Dermis blood vessel endothelial cell (primary cell): ENCODE measurements at regions not wholly inside any gene's neighbourhood (a gene's known extent, or its start where the extent isn't known, plus 50 kb on each side); places are given as distances from the start of the nearest gene placed in this dataset.
A peak's percentile ranks its signal among the peaks of the same experiment; 100 is the strongest.
"Not testable (repeated sequence)": the region's sequence is repeated elsewhere in the genome, so short reads cannot be mapped to it uniquely, and the experiment has no call there.

ENCODE experiments used
- DNase-seq: peaks from one replicate; pipeline ENCODE4 v3.0.0; 2010

DNA sequence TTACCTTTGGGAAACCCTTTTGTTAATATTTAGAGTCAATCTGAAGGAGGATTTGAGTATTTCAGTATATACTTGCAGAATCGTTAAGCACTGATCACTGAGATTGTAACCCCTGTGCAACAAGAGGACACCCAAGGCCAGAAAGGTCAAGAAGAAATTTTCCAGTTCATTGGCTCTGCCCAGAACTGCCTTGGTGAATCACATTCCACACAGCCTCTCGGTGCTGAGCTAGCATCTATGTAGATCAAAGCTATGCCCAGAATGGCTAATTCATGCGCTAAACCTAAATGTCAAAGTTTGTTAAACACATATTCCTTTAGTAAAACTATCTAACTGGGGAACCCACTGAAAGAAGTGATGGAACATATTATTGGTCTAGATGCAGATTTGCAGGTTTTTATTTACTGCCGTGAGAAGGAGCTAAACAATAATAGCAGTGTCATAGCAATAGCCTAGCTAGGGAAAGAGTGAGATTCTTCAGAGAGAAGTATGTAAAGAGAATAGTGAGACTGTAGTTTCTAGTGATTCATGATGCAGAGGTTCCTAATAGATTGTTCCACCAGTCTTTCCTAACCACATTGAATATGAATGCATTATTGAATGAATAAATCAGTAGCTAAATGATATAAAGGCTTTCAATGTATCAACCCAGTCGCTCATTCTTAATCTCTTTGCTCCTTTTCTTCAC lies 423.2 kb upstream of the CRIM1 start:
- no peak for DNase-seq

DNA sequence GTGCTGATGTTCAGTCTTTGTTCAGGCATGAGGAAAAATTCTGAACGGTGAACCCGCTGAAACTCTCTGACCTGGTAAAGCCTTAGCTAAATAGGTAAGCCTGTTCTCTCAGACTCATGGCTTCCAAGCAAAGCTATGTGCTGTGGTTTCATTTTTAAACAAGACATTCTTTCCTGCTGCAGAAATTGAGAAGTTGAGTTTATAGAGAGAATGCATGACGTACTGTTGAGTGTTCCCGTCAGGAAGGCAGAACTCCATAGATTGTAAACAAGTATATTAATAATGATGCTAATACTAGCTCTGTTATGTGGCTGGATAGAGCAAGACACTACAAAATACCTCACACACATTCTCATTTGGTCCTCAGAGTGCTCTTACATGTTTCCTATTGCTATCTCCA lies 424.0 kb upstream of the CRIM1 start:
- DNase-seq: no peak

DNA sequence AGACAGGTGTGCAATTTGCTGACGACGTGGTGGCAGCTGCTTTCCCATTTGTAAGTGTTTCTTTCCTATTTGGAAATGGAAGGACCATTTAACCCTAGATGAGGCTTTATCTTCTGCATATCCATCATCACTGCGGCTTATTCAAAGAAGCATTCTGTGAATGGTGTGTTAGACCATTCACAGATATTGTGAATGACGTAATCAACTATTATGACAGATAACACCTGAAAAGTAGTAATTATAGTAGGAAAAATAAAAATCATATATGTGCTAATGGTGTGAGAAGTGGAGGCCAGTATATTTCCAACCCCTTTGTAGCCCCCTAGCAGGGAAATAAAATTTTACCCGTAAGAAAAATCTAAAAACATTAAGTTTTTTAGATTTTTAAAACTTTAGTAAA lies 424.5 kb upstream of the CRIM1 start:
- DNase-seq: no peak

DNA sequence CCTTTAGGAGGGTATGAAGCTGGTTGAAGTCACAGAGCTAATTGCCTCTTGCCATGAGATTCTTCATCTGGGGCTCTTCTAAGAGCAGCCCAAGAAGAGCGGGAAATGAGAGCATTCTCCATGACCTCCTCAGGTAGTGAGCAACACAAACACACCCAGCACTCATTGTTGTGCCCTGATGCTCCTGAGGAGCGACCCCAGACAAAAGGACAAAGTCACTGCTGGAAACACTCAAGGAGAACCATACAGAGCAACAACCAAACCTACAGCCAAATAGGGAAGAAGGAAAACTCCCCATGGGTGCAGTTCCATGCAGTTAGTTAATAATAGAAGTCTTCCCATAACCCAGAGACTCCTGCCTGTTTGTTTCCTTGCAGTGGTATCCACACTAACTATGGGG lies 426.0 kb upstream of the CRIM1 start:
- DNase-seq: no peak

- no peak for DNase-seq
Observed at GRCh38 chr2:35920061-35920460, 435.5 kb upstream of the CRIM1 start.

GRCh38 chr2:35915261-35915660 lies 440.3 kb upstream of the CRIM1 start:
- no peak for DNase-seq

DNA sequence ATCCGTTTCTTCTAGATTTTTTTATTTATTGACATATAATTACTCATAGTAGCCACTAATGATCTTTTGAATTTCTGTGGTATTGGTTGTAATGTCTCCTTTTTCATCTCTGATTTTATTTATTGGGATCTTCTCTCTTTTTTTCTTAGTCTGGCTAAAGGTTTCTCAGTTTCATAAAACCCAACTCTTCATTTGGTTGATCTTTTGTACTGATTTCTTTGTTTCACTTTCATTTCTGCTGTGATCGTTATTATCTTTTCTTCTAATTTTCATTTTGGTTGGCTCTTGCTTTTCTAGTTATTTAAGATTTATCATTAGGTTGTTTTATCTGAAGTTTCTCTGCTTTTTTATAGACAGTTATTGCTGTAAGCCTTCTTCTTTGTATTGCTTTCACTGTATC lies 463.6 kb upstream of the CRIM1 start:
- DNase-seq: no peak

- DNase-seq: no peak
Observed at GRCh38 chr2:35891528-35891927, 464.1 kb upstream of the CRIM1 start.

DNA sequence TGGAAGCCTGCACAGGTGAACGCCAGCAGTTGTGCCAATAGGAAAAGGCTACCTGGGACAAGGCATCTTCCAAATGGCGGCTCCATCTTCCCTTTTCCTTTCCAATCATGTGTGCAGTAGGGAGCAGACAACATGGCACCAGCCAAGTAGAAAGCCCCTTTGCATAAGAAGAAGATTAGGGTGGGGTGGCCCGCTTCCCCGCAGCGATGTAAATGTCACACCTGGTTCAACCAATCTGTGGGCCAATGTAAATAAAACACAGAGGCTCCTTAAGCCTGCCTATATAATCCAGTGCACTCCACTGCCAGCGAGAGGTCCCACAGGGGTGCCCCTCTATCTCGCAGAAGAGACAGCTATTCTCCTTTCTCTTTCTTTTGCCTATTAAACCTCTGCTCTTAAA lies 468.4 kb upstream of the CRIM1 start:
- DNase-seq: no peak

DNA sequence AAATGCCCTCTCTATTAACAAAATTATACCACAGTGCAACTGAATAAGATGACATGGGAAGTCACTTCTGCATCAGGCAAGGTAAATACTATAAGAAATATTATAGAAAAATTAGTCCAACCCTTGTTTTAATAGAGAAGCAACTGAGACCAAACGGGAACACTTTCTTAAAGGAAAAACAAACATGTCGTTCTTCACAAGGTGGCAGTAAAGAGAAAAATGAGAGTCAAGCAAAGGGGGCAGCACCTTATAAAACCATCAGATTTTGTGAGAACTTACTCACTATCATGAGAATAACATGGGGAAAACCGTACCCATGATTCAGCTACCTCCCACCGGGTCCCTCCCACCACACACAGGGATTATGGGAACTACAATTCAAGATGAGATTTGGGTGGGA lies 481.7 kb upstream of the CRIM1 start:
- peak; percentile 12 for DNase-seq

GRCh38 chr2:35871672-35872071 lies 483.9 kb upstream of the CRIM1 start:
- DNase-seq: peak; percentile 20

DNA sequence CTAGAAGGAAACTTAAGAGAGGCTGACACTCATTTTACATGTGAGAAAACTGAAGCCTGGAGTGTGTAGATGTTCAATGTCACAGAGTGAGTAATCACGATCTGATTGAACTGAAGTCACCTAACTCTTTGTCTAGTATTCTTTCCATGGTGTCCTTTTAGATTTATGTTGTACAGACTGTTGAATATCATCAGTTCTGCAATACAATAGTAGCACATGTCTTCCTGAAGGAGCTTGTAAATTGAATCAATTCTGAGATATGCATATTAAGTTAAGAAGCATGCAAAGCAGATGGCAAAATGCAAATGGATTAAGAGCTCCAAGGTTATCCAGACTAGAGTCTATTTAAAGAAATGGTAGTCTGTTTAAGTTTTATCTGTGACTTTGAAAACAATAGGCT lies 484.9 kb upstream of the CRIM1 start:
- no peak for DNase-seq

DNA sequence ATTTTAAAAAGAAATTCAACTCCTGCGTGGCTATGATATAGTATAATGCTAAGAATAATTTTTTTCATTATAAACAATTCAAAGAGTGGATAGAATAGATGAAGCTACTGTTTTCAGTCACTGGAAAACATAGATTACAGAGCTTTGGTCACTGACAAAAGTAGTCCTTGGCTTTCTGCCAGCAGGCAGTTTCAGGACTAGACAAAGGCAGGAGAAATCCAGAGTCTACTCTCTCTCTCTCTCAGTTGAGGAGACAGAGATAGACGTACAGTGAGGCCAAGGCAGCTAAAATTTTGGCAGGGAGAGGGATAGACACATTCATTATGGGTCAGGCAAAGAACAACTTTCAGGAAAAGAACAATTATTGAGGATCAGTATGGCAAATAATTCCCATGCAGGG lies 491.4 kb upstream of the CRIM1 start:
- DNase-seq: peak; percentile 23

DNA sequence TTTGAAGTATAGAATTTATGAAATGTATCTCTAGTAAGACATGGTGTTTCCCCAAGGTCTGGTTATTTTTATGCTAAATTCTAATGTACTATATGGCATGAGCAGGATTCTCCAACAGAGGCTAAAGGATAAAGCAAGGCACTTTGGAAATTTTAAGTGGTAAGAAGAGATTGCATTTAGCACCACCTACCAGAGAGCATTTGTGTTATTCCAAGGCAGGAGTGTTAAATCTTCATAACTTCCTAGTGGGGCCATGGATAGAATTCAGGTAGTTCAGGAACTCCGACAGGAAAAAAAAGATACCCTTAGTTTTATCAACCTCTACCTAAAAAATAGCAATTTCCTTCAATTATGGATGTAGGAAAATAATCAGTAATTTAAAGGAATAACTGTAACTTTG lies 497.4 kb upstream of the CRIM1 start:
- DNase-seq: no peak

DNA sequence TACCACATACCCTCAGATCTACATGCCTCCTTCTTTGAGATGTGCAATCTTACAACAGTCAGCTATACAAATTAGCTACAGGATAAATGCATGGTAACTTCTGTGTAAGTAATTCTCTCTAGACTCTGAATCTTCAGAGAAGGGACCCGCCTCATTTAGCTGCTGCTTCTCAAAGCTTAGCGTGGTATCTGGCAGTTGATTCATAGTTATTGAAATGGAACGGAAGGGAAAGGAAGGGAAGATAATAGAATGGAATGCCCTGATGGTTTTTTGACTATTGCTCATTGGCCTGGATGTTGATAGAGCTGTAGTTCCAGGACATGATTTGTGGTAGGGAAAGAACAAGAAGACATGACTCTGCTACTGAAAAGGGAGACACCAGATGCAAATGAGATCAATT lies 498.1 kb upstream of the CRIM1 start:
- no peak for DNase-seq

DNA sequence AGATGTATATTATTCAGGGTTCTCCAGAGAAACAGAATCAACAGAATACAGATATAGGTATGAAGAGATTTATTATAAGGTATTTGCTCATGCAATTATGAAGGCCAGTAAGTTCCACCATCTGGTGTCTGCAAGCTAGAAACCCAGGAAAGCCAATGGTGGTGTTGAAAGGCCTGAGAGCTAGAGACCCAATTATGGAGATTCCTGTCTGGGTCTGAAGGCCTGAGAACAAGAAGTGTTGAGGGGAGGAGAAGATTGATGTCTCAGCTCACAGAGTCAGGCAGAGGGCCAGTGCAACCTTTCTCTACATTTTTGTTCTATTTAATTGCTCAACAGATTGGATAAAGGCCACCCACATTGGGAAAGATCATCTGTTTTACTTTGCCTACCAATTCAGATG lies 524.2 kb upstream of the CRIM1 start:
- DNase-seq: no peak

DNA sequence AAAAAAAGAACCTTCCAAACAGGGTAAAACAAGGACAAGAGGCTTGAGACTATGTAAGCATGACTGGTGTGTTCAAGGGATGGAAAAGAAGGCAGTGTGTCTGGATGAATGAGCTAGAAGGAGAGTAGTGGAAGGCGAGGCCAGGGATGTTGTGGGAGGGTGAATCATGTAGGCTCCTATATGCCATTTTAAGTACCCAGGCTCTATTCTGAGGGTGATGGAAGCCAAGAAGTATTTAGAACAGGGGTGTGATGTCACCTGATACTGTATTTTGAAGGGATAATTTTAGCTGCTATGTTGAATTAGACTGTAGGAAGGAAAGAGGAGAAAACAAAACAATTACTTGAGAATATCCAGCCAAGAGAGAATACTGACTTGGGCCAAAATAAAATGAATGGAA lies 524.7 kb upstream of the CRIM1 start:
- DNase-seq: no peak

DNA sequence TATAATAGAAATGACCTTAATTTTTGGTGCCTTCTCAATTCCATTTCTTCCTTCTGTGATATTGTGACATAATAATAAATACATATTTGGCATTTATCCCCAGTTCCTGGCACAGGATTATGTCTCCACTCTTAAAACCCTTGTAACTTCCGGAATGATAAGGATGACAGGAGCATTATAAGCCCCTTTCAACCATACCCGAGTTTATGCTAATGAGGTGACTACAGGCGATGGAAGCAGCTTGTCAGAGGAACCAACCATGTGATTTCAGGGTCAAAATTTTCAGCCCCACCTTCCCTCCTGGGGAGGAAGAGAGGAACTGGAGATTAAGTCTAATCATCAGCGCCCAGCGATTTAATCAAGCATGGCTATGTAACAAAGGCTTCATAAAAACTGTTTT lies 528.5 kb upstream of the CRIM1 start:
- DNase-seq: no peak

GRCh38 chr2:35822716-35823115 lies 532.9 kb upstream of the CRIM1 start:
- DNase-seq: no peak

GRCh38 chr2:35821675-35822074 lies 533.9 kb upstream of the CRIM1 start:
- no peak for DNase-seq

DNA sequence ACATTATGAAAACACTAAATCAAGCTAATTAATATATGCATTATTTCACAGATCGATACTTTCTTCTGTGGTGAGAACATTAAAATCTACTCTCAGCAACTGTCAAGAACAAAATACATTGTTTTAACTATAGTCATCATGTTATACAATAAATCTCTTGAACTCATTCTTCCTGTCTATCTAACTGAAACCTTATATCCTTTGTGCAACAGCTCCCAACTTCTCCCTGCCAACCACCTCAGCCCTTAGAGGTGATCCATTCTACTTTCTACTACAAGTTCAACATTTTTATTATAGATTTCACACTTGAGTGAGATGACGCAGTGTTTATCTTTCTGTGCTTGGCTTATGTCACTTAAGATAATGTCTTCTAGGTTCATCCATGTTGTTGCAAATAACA lies 535.2 kb upstream of the CRIM1 start:
- DNase-seq: no peak

DNA sequence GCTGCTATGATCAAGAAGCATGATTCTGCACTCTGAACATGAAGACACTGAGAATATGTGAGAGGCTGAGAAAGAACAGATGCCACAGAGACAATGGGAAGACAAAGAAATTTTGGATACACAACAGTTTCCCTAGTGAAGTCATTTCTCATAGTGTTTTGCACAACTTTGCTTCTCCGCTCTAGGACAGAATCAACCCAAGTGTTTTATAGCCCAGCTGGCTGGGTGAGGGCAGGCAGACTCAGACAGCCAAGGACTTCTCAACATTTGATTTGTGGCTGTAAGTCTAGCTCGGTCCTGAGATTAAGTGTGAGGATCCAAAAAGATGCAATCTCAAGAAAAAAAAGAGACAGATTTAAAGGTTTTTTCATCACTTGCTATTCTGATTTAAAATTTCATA lies 536.5 kb upstream of the CRIM1 start:
- no peak for DNase-seq

DNA sequence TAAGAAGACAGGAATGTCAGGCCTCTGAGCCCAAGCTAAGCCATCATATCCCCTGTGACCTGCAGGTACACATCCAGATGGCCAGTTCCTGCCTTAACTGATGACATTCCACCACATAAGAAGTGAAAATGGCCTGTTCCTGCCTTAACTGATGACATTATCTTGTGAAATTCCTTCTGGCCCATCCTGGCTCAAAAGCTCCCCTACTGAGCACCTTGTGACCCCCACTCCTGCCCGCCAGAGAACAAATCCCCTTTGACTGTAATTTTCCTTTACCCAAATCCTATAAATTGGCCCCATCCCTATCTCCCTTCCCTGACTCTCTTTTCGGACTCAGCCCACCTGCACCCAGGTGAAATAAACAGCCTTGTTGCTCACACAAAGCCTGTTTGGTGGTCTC lies 537.2 kb upstream of the CRIM1 start:
- DNase-seq: not testable (repeated sequence)

DNA sequence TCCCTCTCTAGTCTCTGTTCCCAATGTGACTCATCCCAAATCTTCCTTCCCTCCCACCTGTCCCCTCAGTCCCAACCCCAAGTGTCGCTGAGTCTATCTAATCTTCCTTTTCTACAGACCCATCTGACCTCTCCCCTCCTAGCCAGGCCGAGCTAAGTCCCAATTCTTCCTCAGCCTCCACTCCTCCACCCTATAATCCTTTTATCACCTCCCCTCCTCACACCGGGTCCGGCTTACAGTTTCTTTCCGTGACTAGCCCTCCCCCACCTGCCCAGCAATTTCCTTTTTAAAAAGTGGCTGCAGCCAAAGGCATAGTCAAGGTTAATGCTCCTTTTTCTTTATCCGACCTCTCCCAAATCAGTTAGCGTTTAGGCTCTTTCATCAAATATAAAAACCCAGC lies 541.0 kb upstream of the CRIM1 start:
- not testable (repeated sequence) for DNase-seq

DNA sequence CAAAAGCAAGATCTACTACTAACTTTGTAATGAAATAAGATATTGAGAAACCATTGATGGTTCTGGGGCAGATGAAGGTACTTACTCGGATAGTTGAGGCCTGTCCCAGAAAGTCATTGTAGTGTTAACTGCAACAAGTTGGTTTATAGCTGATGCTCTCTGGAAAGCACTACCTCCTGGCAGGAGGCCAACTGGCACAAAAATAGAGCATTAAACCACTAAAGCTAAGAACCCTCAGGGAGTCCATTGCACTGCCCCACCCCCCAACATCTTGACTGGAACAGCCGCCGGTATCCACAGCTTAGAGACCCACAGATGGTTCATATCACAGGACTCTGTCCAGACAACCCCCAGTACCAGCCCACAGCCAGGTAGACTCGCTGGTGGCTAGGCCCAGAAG lies 552.5 kb upstream of the CRIM1 start:
- no peak for DNase-seq
